ENCODE measurements at regions not wholly inside any gene's neighbourhood (a gene's known extent, or its start where the extent isn't known, plus 50 kb on each side); places are given as distances from the start of the nearest gene placed in this dataset.

DNA sequence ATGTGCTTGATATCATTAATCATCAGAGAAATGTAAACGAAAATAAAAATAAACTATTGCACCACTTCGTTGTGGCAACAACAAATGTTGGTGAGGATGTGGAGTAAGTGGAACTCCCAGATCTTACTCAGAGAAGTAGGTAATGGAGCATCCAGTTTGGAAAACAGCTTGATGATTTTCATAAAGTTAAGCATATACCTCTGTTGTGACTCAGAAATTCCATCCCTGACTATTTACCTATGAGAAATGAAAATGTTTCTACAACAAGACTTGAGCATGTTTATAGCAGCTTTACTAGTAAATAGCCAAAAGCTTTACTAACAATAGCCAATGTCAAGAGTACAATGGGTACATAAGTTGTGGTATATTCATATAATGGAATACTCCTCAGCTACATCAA lies 214.7 kb upstream of the NMUR2 start:
- Histone ChIP-seq H3K4me3 (no peak overlapping the region), H3K27me3 (no peaks in the 10 kb centered on the region), H3K27ac (replicated peaks in 1 of 4) (no peak overlapping the region), H3K9me3 (no peaks in the 10 kb centered on the region), H3K36me3 (no peaks in the 10 kb centered on the region), H3K4me1 (no peaks in the 10 kb centered on the region)
- TF ChIP-seq, protein P1, sequence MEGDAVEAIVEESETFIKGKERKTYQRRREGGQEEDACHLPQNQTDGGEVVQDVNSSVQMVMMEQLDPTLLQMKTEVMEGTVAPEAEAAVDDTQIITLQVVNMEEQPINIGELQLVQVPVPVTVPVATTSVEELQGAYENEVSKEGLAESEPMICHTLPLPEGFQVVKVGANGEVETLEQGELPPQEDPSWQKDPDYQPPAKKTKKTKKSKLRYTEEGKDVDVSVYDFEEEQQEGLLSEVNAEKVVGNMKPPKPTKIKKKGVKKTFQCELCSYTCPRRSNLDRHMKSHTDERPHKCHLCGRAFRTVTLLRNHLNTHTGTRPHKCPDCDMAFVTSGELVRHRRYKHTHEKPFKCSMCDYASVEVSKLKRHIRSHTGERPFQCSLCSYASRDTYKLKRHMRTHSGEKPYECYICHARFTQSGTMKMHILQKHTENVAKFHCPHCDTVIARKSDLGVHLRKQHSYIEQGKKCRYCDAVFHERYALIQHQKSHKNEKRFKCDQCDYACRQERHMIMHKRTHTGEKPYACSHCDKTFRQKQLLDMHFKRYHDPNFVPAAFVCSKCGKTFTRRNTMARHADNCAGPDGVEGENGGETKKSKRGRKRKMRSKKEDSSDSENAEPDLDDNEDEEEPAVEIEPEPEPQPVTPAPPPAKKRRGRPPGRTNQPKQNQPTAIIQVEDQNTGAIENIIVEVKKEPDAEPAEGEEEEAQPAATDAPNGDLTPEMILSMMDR (IDR thresholded peaks at IDR 0.05) = no peak
- TF ChIP-seq POLR2AphosphoS5 (IDR thresholded peaks at IDR 0.05) = no peak
- TF ChIP-seq EP300 (IDR thresholded peaks at IDR 0.05) = no peak
- no peak for TF ChIP-seq POLR2A (IDR thresholded peaks at IDR 0.05; ENCODE audit: low read depth)
- intact Hi-C loops (cut with DNase I) = no loop called here
- 62% methylated on average over 2 of the region's 2 CpGs for WGBS
- no peak for DNase-seq (ENCODE audit: extremely low spot score)

DNA sequence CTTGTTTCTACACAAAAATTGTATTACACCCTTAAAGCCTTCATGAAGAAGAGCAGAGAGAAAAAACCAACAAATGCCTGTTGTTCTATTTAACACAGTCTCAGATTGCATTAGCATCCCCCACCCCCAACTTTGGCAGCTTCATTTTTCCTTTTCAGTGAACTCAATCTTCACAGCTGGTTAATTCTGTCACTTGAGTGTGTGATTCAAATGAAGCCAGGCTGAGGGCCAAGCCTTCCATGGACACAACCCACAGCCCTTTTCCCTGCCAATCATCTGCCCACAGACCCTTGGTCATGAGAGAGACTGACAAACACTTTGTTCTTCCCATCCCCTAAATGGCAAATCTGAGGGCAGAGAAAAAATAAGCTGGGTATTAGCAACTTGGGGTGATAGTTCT lies 217.5 kb upstream of the NMUR2 start:
- intact Hi-C loops (cut with DNase I) = no loop called here
- H3K27ac ChIP-seq (replicated peaks in 1 of 4) = no peak overlapping the region

DNA sequence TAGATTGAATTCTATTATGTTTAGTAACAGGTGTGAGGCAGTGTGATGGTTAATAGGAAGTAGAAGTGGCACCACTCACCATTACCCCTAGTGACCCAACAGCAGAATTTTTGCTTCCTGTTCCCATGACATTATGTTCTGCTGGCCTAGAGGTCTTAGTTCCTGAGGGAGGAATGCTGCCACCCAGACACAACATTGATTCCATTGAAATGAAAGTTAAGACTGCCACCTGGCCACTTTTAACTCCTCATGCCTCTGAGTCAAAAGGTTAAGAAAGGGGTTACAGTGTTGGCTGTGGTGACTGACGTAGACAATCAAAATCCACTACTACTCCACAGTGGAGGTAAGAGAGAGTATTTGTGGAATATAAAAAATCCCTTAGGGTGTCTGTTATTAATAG lies 218.9 kb upstream of the NMUR2 start:
- intact Hi-C loops (cut with DNase I) = no loop called here
- H3K27ac ChIP-seq (replicated peaks in 1 of 4) = no peak overlapping the region
- TF ChIP-seq POLR2AphosphoS5 (IDR thresholded peaks at IDR 0.05) (no peak), EP300 (IDR thresholded peaks at IDR 0.05) (no peak), POLR2A (IDR thresholded peaks at IDR 0.05; ENCODE audit: low read depth) (no peak)
- TF ChIP-seq, protein P1 (IDR thresholded peaks at IDR 0.05) = no peak
- H3K4me3 ChIP-seq = no peak overlapping the region
- H3K36me3 ChIP-seq = no peaks in the 10 kb centered on the region
- WGBS = 84% methylated on average over 1 of the region's 1 CpG
- no peaks in the 10 kb centered on the region for H3K9me3 ChIP-seq
- H3K4me1 ChIP-seq = no peaks in the 10 kb centered on the region
- no peak for DNase-seq (ENCODE audit: extremely low spot score)
- no peaks in the 10 kb centered on the region for H3K27me3 ChIP-seq

More for the DNA sequence above, 217.5 kb upstream of the NMUR2 start:
- Histone ChIP-seq H3K36me3 (no peaks in the 10 kb centered on the region), H3K4me1 (no peaks in the 10 kb centered on the region), H3K4me3 (no peak overlapping the region), H3K9me3 (no peaks in the 10 kb centered on the region), H3K27me3 (no peaks in the 10 kb centered on the region)
- no peak for TF ChIP-seq POLR2AphosphoS5 (IDR thresholded peaks at IDR 0.05)
- no peak for TF ChIP-seq EP300 (IDR thresholded peaks at IDR 0.05)
- no peak for TF ChIP-seq POLR2A (IDR thresholded peaks at IDR 0.05; ENCODE audit: low read depth)
- TF ChIP-seq, protein P1 (IDR thresholded peaks at IDR 0.05) = no peak
- no peak for DNase-seq (ENCODE audit: extremely low spot score)

DNA sequence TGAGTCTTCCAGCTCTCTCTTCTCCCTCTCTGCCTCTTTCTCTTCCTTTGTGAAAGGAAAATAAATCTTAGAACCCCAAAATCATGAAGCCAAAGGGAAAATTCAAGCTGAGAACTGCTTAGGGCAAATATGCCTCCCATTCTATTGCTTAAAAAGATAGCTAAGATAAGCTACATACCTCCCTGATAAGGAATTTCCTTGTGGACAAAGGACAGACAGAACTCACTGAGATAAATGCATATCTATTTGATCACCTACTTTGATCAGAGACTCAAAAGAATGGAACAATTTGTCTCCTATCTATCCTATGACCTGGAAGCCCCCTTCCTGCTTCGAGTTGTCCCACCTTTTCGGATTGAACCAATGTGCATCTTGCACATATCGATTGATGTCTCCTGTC lies 220.6 kb upstream of the NMUR2 start:
- 77% methylated on average over 3 of the region's 3 CpGs for WGBS
- Histone ChIP-seq H3K4me1 (no peaks in the 10 kb centered on the region), H3K36me3 (no peaks in the 10 kb centered on the region), H3K9me3 (no peaks in the 10 kb centered on the region), H3K4me3 (no peak overlapping the region), H3K27me3 (no peaks in the 10 kb centered on the region), H3K27ac (replicated peaks in 1 of 4) (no peak overlapping the region)
- intact Hi-C loops (cut with DNase I) = no loop called here
- DNase-seq (ENCODE audit: extremely low spot score) = no peak
- TF ChIP-seq POLR2AphosphoS5 (IDR thresholded peaks at IDR 0.05) (no peak), POLR2A (IDR thresholded peaks at IDR 0.05; ENCODE audit: low read depth) (no peak), EP300 (IDR thresholded peaks at IDR 0.05) (no peak)
- TF ChIP-seq, protein P1 (IDR thresholded peaks at IDR 0.05) = no peak

DNA sequence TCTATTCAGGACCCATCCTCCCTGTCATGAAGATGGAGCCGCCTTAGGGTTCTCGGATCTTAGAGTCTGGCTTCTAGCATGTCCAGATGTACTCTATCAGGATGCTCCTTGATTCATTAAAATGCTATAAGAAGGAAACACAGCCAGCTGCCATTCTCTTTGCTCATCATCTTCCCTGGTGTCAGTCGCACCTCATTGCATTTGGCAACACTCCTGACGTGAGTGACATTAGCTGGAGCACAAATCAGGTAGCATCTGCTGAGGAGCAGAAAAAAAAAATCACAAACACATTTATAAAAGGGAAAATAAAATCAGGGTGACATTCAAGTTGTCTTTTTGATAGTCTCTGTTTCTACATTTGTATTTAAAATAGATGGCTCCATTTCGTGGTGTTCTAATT lies 226.1 kb upstream of the NMUR2 start:
- WGBS = 61% methylated on average over 5 of the region's 5 CpGs

More for the DNA sequence above, 226.1 kb upstream of the NMUR2 start:
- intact Hi-C loops (cut with DNase I) = no loop called here
- H3K4me1 ChIP-seq = peaks cover 21 to 31% (median 30%) of the 10 kb centered on the region in 4 donors
- H3K27ac ChIP-seq (replicated peaks in 1 of 4) = no peak overlapping the region
- H3K4me3 ChIP-seq = no peak overlapping the region
- H3K27me3 ChIP-seq = no peaks in the 10 kb centered on the region
- no peak for DNase-seq (ENCODE audit: extremely low spot score)
- H3K9me3 ChIP-seq = no peaks in the 10 kb centered on the region
- TF ChIP-seq, protein P1 (IDR thresholded peaks at IDR 0.05) = no peak
- TF ChIP-seq POLR2AphosphoS5 (IDR thresholded peaks at IDR 0.05) (no peak), POLR2A (IDR thresholded peaks at IDR 0.05; ENCODE audit: low read depth) (no peak), EP300 (IDR thresholded peaks at IDR 0.05) (no peak)
- no peaks in the 10 kb centered on the region for H3K36me3 ChIP-seq
